Stimulated activated CD8-positive, alpha-beta memory T cell treated with anti-CD3 and anti-CD28 coated beads, Interleukin-15, amount 100 ng/mL, for 24 hours (primary cell): ENCODE measurements at regions not wholly inside any gene's neighbourhood (a gene's known extent, or its start where the extent isn't known, plus 50 kb on each side); places are given as distances from the start of the nearest gene placed in this dataset.
"Not testable (repeated sequence)": the region's sequence is repeated elsewhere in the genome, so short reads cannot be mapped to it uniquely, and the experiment has no call there.

Experiments used
- DNase-seq: peaks from one replicate; pipeline ENCODE4 v3.0.0-alpha.2; 2020; ENCODE audit warnings: low read depth

DNA sequence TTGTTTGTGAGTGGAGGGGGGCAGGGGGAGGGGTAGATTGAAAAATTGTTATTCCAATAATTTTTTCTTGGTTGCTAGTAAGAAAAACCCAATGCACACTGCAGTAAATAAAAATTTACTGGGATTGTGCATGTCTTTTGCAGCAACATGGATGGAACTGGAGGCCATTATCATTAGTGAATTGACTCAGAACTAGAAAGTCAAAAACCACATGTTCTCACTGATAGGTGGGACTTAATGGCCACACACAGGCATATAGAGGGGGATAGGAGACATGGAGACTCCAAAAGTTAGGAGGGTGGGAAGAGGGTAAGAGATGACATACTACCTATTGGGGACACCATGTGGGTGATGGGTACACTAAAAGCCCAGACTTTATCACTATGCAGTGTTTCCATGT is 67.2 kb downstream of the BUB3 start:
- DNase-seq, result no peak

- no peak for DNase-seq
Observed at GRCh38 chr10:123222832-123223231, 68.6 kb downstream of the BUB3 start.

GRCh38 chr10:123227706-123228105 is 73.5 kb downstream of the BUB3 start:
- no peak for DNase-seq

GRCh38 chr10:123229927-123230630 is 75.9 kb downstream of the BUB3 start:
- no peak for DNase-seq

DNA sequence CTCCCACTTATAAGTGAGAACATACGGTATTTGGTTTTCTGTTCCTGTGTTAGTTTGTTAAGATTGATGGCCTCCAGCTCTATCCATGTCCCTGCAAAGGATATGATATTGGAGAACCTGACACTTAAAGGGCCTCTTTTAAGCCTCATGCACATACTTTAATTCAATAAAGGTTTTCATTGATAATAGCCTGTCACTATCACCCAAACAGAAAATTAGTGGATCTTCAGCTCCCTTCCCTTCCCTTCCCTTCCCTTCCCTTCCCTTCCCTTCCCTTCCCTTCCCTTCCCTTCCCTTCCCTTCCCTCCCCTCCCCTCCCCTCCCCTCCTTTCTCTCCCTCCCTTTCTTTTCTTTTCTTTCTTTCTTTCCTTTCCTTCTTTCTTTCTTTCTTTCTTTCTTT is 78.7 kb downstream of the BUB3 start:
- DNase-seq, result not testable (repeated sequence)

- not testable (repeated sequence) for DNase-seq
Observed at GRCh38 chr10:123235014-123235413, 80.8 kb downstream of the BUB3 start.

- DNase-seq, result no peak
Observed at GRCh38 chr10:123236126-123236525, 81.9 kb downstream of the BUB3 start.

- no peak for DNase-seq
Observed at GRCh38 chr10:123240250-123240649, 86.0 kb downstream of the BUB3 start.

- no peak for DNase-seq
Observed at GRCh38 chr10:123240776-123241175, 86.6 kb downstream of the BUB3 start.

DNA sequence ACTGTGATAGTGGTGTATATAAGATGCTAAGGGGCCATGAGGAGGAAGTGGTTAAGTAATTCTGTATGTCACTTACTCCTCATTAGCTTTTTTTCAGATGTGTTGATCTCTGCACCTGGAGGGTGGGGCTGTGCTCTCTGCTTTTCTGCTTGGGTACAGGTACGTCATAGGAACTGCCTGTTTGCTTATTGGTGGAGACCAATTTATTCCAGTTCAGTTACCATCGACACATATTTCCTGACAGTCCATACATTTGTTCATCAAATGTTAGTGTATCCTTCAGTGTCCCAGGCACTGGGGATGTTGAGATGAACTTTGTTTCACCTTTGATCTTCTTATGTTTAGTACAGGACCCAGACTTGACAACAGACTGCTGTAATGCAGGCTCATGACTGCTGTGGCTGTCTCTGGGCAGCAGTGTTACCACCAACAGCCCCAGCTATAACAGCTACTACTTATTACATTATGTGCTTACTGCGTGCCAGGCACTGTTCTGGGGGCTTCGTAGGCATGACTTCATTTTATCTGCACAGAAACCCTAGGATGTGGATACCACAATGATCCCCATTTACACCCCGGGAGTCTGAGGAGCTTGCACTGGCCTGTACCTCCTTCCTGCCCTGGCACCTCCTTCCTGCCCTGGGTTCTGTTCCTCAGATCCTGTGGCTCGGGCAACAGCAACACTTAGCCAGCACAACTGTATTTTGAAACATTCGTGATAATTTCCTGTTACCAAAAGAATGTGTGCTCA is 87.4 kb downstream of the BUB3 start:
- DNase-seq, result no peak

DNA sequence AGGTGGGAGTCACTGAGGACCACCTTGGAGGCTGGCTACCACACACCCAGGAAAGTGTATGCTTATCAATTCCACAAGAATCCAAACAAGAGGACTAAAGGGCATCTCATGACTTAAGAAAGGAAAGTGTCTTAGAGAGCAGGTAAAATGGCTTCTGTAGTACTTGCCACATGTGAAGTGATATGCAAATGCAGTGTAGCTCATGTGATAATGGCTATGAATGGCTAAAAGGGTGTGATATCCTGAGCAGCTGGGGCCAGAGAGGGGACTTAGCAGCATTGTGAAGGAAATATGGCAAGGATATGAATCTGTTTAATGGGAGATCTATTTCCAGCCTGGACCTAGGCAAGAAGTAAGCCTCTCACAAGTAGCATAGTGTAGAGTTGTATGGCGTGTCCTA is 90.5 kb downstream of the BUB3 start:
- no peak for DNase-seq

- no peak for DNase-seq
Observed at GRCh38 chr10:123245264-123245663, 91.1 kb downstream of the BUB3 start.

GRCh38 chr10:123249894-123250293 is 95.7 kb downstream of the BUB3 start:
- DNase-seq, result no peak

- DNase-seq, result no peak
Observed at GRCh38 chr10:123250640-123251039, 96.4 kb downstream of the BUB3 start.

GRCh38 chr10:123252779-123253178 is 98.6 kb downstream of the BUB3 start:
- DNase-seq, result no peak

DNA sequence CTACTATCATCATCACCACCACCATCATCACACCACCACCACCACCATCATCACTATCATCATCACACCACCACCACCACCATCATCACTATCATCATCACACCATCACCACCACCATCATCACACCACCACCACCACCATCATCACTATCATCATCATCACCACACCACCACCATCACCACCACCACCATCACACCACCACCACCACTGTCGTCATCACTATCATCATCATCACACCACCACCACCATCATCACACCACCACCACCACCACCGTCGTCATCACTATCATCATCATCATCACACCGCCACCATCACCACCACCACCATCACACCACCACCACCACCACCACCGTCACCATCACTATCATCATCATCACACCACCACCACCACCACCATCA is 100.1 kb downstream of the BUB3 start:
- not testable (repeated sequence) for DNase-seq

DNA sequence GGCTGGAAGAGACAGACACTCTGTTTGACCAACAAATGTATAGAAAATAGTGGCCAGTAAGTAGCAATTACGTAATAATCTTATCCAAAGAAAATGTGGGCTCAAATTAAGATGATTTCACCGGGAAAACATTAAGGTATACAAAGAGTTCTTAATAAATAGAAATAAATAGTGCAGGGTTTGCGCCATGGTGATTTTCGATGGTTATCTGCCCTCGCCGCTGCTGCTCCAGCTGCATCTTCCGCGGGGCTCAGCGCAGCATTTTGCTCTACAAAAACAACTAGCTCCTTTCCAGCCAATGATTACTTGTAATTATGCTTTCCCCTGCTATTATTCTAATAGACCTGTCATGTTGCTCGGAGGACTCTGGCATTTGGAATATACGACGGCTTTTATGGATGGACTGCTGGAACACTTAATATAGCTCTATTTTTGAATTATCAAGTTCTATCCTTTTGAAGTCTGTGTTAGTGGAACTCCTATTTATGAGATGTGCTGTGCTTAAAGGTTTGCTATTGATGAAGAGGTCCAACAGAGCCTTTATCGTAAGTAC is 103.8 kb downstream of the BUB3 start:
- DNase-seq, result no peak

DNA sequence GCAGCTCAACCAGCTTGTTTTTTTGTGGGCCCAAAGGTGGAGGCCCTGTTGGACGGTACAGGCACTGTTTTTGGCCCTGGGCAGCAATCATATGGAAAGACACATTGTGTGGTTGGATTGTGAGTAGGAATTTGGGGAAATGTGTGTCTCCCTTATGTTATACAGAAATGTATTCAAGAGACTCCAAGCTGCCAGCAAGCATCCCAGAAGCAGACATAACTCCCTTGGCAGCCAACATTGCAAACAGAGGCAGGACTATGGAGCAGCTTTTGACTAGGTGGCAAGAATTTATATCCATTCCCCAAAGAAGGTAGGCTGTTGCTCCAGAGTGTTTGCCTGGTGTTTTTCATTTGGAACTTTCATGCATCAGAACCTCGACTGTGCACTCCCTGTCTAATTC is 104.9 kb downstream of the BUB3 start:
- DNase-seq, result no peak

- no peak for DNase-seq
Observed at GRCh38 chr10:123259791-123260190, 105.6 kb downstream of the BUB3 start.

- no peak for DNase-seq
Observed at GRCh38 chr10:123262456-123262855, 108.3 kb downstream of the BUB3 start.

- no peak for DNase-seq
Observed at GRCh38 chr10:123266971-123267370, 112.8 kb downstream of the BUB3 start.

GRCh38 chr10:123269017-123269552 is 114.9 kb downstream of the BUB3 start:
- DNase-seq, result no peak

DNA sequence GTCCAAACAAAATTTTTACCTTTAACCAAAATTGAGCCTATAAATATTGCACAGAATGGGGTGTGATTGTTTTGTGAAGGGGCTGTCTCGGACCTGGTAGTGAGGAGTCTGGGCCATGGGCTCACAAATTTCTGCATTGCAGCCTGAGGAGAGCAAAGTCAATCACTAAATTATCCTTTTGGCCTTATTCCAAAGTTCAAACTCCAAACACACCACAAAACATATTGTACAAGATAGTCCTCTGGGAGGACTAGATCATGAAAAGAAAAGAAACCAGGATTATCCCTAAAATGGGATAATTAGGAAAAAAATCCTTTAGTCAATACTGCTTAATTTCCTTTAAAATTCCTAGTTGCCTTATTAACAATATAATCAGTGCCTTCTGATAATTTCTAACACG is 115.5 kb downstream of the BUB3 start:
- no peak for DNase-seq
